AG09319 (cell line): ENCODE measurements at regions not wholly inside any gene's neighbourhood (a gene's known extent, or its start where the extent isn't known, plus 50 kb on each side); places are given as distances from the start of the nearest gene placed in this dataset.

Experiments
- DNase-seq: peaks from one replicate; pipeline ENCODE4 v3.0.0-alpha.2; 2010; ENCODE audit warnings: low read depth; ENCODE audit errors: extremely low read depth
- TF ChIP-seq, protein P1 (sequence below): IDR thresholded peaks from 2 replicates; pipeline ENCODE4 v1.5.1; 2011; ENCODE audit warnings: low read depth, mild to moderate bottlenecking, inconsistent platforms, low read length, moderate library complexity

DNA sequence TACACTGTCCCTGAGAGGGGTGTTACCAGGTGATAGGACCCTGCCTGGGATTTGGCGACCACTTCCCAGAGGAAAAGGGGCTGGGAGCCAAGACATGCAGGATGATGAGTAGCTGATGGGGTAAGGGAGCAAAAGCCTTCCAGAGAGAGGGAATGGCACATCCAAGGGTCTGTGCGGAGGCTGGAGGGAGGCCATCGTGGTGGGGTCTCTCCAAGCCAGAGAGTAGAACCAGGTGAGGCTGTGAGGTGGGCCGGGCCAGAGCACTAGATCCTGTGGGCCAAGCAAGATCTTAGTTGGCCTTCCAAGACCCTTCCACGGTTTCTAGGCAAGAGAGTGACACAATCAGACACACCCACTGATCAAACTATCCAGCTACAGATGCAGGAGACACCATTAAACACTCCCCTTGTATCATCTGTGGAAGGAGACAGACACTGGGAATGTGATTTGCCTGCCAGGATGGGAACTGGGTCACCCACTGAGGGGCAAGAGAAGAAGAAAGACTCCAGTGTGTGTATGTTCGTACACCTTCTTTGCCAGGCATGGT lies 128.9 kb downstream of the BANF2 start:
- no peak for DNase-seq
- TF ChIP-seq, protein P1, sequence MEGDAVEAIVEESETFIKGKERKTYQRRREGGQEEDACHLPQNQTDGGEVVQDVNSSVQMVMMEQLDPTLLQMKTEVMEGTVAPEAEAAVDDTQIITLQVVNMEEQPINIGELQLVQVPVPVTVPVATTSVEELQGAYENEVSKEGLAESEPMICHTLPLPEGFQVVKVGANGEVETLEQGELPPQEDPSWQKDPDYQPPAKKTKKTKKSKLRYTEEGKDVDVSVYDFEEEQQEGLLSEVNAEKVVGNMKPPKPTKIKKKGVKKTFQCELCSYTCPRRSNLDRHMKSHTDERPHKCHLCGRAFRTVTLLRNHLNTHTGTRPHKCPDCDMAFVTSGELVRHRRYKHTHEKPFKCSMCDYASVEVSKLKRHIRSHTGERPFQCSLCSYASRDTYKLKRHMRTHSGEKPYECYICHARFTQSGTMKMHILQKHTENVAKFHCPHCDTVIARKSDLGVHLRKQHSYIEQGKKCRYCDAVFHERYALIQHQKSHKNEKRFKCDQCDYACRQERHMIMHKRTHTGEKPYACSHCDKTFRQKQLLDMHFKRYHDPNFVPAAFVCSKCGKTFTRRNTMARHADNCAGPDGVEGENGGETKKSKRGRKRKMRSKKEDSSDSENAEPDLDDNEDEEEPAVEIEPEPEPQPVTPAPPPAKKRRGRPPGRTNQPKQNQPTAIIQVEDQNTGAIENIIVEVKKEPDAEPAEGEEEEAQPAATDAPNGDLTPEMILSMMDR = no peak

DNA sequence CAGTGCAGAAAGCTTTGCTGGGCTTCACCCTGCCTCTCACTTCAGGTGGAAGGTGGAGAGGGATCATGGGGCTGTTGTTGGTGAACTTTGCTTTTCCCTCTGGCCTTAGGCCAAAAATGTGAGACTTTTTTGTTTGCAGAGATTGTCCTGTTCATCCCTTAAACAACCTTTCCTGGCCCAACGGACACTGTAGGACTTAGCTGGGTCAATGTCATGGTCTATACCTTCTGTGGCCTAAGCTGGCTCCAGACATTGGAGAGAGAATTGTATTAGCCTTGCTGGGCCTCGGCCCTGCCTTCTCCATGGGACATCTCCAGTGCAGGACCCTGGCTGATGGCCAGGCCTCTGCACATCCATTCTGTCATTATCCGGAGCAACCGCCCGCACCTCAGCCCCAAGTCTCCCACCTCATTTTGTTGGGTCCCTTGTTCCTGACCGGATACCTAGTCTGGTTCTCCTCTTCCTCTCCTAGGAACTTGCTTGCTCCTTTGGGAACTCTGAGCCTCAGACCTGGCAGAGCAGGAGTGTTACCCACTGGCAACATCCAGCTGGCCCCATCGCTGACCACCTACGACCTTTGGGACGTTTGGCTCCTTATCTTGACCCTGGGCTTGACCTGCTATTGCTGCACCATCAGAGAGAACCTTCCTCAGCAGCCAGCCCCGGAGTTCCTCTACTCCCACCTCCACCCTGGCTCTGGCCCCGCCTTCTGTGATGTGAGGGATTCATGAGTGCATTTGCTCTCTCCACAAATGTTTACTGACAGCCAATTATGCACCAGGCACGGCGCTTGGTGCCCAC lies 128.2 kb downstream of the BANF2 start:
- TF ChIP-seq, protein P1 = no peak
- DNase-seq = no peak

DNA sequence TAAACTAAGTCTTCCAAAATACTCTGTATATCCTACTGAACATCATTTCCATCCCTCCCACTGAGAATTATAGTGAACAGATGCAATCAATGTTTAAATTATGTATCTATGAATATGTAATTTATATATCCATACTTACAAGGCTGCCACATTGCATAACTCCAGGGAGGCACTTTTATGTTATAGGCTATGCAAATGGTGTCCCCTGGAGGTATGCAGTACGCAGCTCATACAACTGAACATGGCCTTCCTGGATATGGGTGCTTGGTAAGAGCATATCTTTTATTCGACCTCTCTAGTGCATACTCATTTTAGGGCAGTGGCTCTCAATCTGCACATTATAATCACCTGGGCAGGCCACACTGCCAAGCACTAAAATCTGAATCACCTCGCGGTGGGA lies 127.3 kb downstream of the BANF2 start:
- DNase-seq = no peak
- TF ChIP-seq, protein P1 = no peak

DNA sequence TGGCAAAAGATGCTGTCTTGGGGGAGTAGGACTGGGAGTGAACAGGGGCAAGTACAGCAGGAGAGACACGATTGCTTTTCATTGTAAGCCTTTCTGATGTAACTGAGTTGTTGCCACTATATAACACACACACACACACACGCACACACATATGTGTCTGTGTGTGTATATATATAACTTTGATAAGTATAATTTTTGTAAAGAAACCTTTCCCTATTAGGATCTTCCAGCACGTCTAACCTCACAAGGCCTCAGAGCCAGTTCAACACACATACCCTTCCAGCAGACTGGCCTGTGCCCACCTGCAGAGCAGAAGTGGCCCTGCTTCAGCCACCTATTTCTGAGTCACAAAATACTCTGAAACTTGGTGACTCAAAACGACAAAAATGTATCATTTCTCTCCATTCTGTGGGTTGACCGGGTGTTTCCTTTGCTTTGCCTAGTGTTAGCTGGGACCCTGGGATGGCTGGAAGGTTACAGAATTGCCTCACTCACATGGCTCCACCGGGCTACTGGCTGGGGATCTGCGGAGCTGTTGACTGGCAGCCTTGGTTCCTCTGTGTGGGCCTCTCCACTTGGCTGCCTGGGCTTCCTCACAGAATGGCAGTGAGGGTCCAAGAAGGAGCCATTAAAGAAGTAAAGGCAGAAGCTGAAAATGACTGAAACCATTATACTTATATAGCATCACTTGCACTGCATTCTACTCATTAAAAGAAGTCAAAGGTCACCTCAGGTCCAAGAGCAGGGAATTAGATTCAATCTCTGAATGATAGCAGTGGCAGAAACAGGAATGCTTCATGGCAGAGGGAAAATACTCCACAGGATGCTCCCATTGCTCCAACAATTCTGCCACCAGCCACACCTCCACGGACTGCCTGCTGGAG lies 126.4 kb downstream of the BANF2 start:
- DNase-seq = no peak
- TF ChIP-seq, protein P1 = no peak

DNA sequence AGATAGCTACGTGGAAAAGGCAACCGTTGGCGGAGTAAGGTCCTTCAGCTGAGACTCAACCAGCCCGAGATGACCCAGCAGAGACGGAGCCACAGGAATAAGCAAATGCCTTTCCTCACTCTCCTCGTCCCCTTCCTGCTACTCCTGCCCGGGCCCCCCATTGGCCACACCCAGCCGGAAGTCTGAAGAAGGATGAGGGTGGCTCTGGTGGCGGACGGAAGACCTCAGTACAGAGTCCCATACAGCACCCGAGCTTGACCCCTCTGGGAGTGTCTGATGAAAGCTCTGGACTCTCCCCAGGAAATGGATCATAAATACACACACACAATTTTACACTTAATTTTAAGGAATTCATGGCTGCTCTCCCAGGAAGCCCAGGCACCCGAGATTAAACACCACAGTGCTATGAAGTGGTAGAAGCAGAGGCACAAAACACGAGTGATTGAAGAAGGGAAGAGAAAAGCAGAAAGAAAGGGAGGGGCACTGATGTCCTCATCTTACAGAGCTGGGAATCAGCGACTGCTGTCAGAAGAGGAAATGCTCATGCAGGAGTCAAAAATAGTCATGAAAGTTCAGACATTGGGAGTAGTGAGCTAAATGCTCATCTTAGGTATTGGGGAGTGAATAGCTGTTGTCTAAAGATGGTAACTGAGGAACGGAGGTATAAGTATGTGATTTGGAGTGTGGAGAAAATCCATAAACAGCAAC lies 125.6 kb downstream of the BANF2 start:
- no peak for DNase-seq
- TF ChIP-seq, protein P1 = no peak

DNA sequence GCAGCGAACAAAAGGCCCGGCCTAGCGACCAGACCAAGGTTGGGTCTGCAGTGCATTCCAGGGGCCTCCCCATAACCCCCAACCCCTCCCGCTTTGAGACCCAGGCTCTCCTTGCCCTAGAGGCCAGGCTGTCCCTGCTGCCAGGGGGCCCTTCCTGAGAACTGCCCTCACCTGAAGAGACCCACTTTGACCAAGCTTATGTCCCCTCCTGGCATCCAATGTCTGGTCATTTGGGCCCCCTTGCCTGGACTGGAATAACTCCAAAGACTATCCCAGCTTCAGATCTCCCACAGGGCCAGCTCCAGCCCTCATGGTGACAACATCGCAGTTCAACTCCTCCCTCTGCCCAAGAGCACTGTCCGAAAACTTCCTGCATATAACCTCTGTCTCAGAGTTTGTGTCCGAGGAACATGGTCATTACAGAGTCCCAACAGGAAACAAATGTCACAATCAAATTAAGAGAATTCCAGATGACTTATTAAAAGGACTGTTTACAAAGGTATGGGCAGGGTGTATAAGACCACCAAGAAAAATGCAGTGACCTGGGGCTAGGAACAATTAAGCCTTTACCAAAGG lies 125.0 kb downstream of the BANF2 start:
- TF ChIP-seq, protein P1 = no peak
- no peak for DNase-seq
